GM18907 (cell line): ENCODE measurements at regions not wholly inside any gene's neighbourhood (a gene's known extent, or its start where the extent isn't known, plus 50 kb on each side); places are given as distances from the start of the nearest gene placed in this dataset.
"Not testable (repeated sequence)": the region's sequence is repeated elsewhere in the genome, so short reads cannot be mapped to it uniquely, and the experiment has no call there.

Experiments used
- ATAC-seq: cut with Tn5 transposase; IDR thresholded peaks from one replicate; pipeline ENCODE4 v1.9.1; 2021; ENCODE audit warnings: mild to moderate bottlenecking, moderate library complexity; ENCODE audit not compliant: unreplicated experiment

GRCh38 chr2:121818546-121818945 lies 63.1 kb downstream of the TSN start:
- peak; percentile 61 for ATAC-seq

GRCh38 chr2:121819846-121820245 lies 64.4 kb downstream of the TSN start:
- no peak for ATAC-seq

- no peak for ATAC-seq
Observed at GRCh38 chr2:121821476-121822158, 66.2 kb downstream of the TSN start.

- no peak for ATAC-seq
Observed at GRCh38 chr2:121824264-121824663, 68.8 kb downstream of the TSN start.

- ATAC-seq = no peak
Observed at GRCh38 chr2:121825003-121825950, 69.8 kb downstream of the TSN start.

GRCh38 chr2:121826036-121826435 lies 70.6 kb downstream of the TSN start:
- ATAC-seq = no peak

- ATAC-seq = no peak
Observed at GRCh38 chr2:121828281-121828731, 72.9 kb downstream of the TSN start.

GRCh38 chr2:121830809-121831208 lies 75.4 kb downstream of the TSN start:
- ATAC-seq = no peak

GRCh38 chr2:121831841-121832240 lies 76.4 kb downstream of the TSN start:
- ATAC-seq = no peak

GRCh38 chr2:121832412-121833357 lies 77.2 kb downstream of the TSN start:
- no peak for ATAC-seq

GRCh38 chr2:121833358-121833723 lies 77.9 kb downstream of the TSN start:
- no peak for ATAC-seq

- ATAC-seq = no peak
Observed at GRCh38 chr2:121836611-121837010, 81.2 kb downstream of the TSN start.

- ATAC-seq = no peak
Observed at GRCh38 chr2:121837591-121837990, 82.1 kb downstream of the TSN start.

- no peak for ATAC-seq
Observed at GRCh38 chr2:121838551-121838950, 83.1 kb downstream of the TSN start.

- no peak for ATAC-seq
Observed at GRCh38 chr2:121839584-121839983, 84.1 kb downstream of the TSN start.

GRCh38 chr2:121849236-121849635 lies 93.8 kb downstream of the TSN start:
- no peak for ATAC-seq

GRCh38 chr2:121853149-121853548 lies 97.7 kb downstream of the TSN start:
- ATAC-seq = not testable (repeated sequence)

GRCh38 chr2:121855510-121855909 lies 100.1 kb downstream of the TSN start:
- ATAC-seq = no peak

GRCh38 chr2:121856360-121856759 lies 100.9 kb downstream of the TSN start:
- no peak for ATAC-seq

GRCh38 chr2:121858369-121858768 lies 102.9 kb downstream of the TSN start:
- ATAC-seq = no peak

- no peak for ATAC-seq
Observed at GRCh38 chr2:121858847-121859246, 103.4 kb downstream of the TSN start.
